ENCODE measurements at regions not wholly inside any gene's neighbourhood (a gene's known extent, or its start where the extent isn't known, plus 50 kb on each side); places are given as distances from the start of the nearest gene placed in this dataset.

- no peak for TF ChIP-seq MAX (IDR thresholded peaks at IDR 0.05; ENCODE audit: insufficient read depth, insufficient read length)
- TF ChIP-seq EZH2 (IDR thresholded peaks at IDR 0.05; ENCODE audit: borderline replicate concordance, low read depth, low read length, severe bottlenecking) = no peak
- TF ChIP-seq CTCF (IDR thresholded peaks at IDR 0.05; ENCODE audit: extremely low read depth in 1 of 2, insufficient read depth in 1 of 2, low read depth in 1 of 2, low read length in 2 of 2) = no peak
- no peak for TF ChIP-seq POLR2A (IDR thresholded peaks at IDR 0.05; ENCODE audit: low read depth, low read length)
Measured at GRCh38 chr14:85276161-85276978, 253.6 kb upstream of the FLRT2 start.
